ENCODE measurements at regions not wholly inside any gene's neighbourhood (a gene's known extent, or its start where the extent isn't known, plus 50 kb on each side); places are given as distances from the start of the nearest gene placed in this dataset.

DNA sequence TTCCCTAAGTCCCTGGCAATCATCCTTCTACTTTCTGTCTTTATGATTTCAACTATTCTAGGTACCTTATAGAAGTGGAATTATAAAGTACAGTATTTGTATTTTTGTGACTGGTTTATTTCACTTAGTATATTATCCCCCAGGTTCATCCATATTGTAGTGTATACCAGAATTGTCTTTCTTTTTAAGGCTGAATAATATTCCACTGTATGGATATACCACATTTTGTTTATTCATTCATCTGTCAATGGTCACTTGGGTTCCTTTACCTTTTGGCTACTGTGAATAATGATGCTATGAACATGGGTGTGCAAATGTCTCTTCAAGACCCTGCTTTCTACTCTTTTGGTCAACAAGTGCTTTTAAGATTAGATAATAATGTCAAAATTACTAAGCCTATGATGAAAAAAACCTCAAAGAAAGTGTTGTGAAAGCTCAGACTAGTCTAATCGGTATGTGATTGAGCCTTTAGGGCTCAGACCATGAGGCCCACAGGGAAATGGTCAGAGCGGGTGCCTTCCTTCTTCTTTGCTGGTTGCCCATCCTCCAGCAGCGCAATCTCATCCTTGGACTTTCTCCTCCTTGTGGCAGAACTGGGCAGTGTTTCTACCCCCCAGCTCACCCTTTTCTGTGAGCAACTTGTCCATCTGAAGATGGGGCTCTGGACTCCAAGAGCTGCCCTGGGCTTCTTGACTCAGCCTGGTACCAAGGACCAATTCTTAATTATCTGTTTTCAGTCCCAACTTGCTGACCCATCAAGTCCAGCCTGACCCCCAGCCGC is 105.4 kb downstream of the TTC8 start:
- H3K27ac ChIP-seq = no peak overlapping the region
- H3K9me3 ChIP-seq = peaks cover 0 to 5% of the 10 kb centered on the region in 2 donors
- no peaks in the 10 kb centered on the region for H3K4me1 ChIP-seq
- no peaks in the 10 kb centered on the region for H3K36me3 ChIP-seq
- intact Hi-C loops (cut with DNase I; ENCODE audit: low total_unique reads) = no loop called here
- no peaks in the 10 kb centered on the region for H3K27me3 ChIP-seq
- DNase-seq (ENCODE audit: low spot score in 2 of 2) = no peak
- TF ChIP-seq POLR2AphosphoS5 (IDR thresholded peaks at IDR 0.05) (no peak), POLR2A (IDR thresholded peaks at IDR 0.05) (no peak)
- TF ChIP-seq, protein P1, sequence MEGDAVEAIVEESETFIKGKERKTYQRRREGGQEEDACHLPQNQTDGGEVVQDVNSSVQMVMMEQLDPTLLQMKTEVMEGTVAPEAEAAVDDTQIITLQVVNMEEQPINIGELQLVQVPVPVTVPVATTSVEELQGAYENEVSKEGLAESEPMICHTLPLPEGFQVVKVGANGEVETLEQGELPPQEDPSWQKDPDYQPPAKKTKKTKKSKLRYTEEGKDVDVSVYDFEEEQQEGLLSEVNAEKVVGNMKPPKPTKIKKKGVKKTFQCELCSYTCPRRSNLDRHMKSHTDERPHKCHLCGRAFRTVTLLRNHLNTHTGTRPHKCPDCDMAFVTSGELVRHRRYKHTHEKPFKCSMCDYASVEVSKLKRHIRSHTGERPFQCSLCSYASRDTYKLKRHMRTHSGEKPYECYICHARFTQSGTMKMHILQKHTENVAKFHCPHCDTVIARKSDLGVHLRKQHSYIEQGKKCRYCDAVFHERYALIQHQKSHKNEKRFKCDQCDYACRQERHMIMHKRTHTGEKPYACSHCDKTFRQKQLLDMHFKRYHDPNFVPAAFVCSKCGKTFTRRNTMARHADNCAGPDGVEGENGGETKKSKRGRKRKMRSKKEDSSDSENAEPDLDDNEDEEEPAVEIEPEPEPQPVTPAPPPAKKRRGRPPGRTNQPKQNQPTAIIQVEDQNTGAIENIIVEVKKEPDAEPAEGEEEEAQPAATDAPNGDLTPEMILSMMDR (IDR thresholded peaks at IDR 0.05) = no peak
- no peak overlapping the region for H3K4me3 ChIP-seq

- Histone ChIP-seq H3K4me3 (no peak overlapping the region), H3K27ac (no peak overlapping the region), H3K9me3 (peaks cover 0 to 5% of the 10 kb centered on the region in 2 donors), H3K4me1 (no peaks in the 10 kb centered on the region), H3K36me3 (no peaks in the 10 kb centered on the region), H3K27me3 (no peaks in the 10 kb centered on the region)
- TF ChIP-seq, protein P1 (IDR thresholded peaks at IDR 0.05) = no peak
- no peak for TF ChIP-seq POLR2AphosphoS5 (IDR thresholded peaks at IDR 0.05)
- no peak for TF ChIP-seq POLR2A (IDR thresholded peaks at IDR 0.05)
- intact Hi-C loops (cut with DNase I; ENCODE audit: low total_unique reads) = no loop called here
- no peak for DNase-seq (ENCODE audit: low spot score in 2 of 2)
Observed at GRCh38 chr14:88931321-88932110, 107.1 kb downstream of the TTC8 start.

DNA sequence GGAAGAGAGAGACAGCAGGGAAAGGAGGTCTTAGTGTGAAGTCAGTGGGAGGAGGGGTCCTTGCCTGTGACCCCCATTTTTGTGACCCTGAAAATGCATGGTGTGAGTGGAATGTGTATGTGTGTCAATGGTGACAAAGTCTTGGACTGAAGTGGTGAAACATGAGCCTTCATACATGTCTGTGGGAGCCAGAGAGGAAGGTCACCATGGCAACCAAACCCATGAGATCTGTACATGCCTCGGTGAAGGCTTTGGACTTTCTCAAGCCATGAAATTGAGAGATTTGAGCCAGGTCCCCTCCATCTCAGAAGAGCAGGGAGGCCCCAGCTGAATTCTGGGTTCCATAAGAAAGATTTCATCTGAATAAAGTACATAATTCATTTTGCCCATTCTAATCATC is 108.7 kb downstream of the TTC8 start:
- H3K9me3 ChIP-seq = peaks cover 0 to 5% of the 10 kb centered on the region in 2 donors
- no peaks in the 10 kb centered on the region for H3K4me1 ChIP-seq
- intact Hi-C loops (cut with DNase I; ENCODE audit: low total_unique reads) = no loop called here
- TF ChIP-seq POLR2AphosphoS5 (IDR thresholded peaks at IDR 0.05) (no peak), POLR2A (IDR thresholded peaks at IDR 0.05) (no peak)
- TF ChIP-seq, protein P1 (IDR thresholded peaks at IDR 0.05) = no peak
- no peaks in the 10 kb centered on the region for H3K27me3 ChIP-seq
- no peak overlapping the region for H3K27ac ChIP-seq
- H3K4me3 ChIP-seq = no peak overlapping the region
- DNase-seq (ENCODE audit: low spot score in 2 of 2) = no peak
- no peaks in the 10 kb centered on the region for H3K36me3 ChIP-seq

DNA sequence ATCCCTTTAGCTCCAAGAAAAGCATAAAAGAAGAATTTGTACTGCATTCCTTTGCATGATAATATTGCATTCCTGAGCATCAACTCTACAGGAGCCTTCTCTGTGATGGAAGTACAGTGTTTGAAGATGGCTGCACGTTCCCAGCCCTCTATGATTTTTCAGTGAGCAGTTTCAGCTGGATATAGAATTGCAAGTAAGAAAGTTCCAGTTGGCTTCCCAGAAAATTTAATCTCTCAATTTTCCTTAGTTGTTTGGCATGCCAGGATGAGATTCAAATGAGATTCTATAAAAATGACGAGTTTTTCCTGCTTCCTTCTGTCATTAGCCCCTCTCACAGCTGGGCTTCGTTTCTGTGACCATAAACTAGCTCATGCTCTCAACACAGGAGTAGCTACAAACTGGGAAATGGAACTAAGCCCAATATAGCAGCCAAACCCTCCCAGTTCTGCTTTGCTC is 109.9 kb downstream of the TTC8 start:
- no peak overlapping the region for H3K27ac ChIP-seq
- TF ChIP-seq, protein P1 (IDR thresholded peaks at IDR 0.05) = no peak
- TF ChIP-seq POLR2AphosphoS5 (IDR thresholded peaks at IDR 0.05) = no peak
- TF ChIP-seq POLR2A (IDR thresholded peaks at IDR 0.05) = no peak
- H3K4me1 ChIP-seq = no peaks in the 10 kb centered on the region
- H3K4me3 ChIP-seq = no peak overlapping the region
- peaks cover 0 to 5% of the 10 kb centered on the region in 2 donors for H3K9me3 ChIP-seq
- DNase-seq (ENCODE audit: low spot score in 2 of 2) = no peak
- H3K27me3 ChIP-seq = no peaks in the 10 kb centered on the region
- intact Hi-C loops (cut with DNase I; ENCODE audit: low total_unique reads) = no loop called here
- H3K36me3 ChIP-seq = no peaks in the 10 kb centered on the region

DNA sequence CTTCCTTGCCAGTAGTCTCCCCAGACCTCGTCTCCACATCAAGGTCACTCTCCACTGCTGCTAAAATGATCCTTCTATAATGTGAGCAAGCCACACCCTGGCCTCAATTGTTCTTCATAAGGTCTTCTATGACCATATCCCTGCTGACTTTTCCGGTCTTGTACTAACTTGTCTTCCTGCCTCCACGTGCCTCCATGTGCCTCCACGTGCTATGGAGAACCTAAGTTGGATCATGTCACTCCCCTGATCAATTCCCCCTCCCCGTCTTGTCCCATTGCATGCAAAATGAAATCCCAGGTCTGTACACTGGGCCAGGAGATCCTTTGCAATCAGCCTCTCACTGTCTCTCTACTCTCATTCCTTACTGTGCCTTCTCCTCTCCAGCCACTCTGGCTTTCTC is 110.6 kb downstream of the TTC8 start:
- Histone ChIP-seq H3K27ac (no peak overlapping the region), H3K9me3 (no peaks in the 10 kb centered on the region), H3K4me3 (no peak overlapping the region), H3K4me1 (no peaks in the 10 kb centered on the region), H3K36me3 (no peaks in the 10 kb centered on the region), H3K27me3 (no peaks in the 10 kb centered on the region)
- DNase-seq (ENCODE audit: low spot score in 2 of 2) = no peak
- TF ChIP-seq POLR2A (IDR thresholded peaks at IDR 0.05) (no peak), POLR2AphosphoS5 (IDR thresholded peaks at IDR 0.05) (no peak)
- TF ChIP-seq, protein P1 (IDR thresholded peaks at IDR 0.05) = no peak
- intact Hi-C loops (cut with DNase I; ENCODE audit: low total_unique reads) = no loop called here

Measured in breast epithelium (tissue), 4 donors.